ENCODE measurements at regions not wholly inside any gene's neighbourhood (a gene's known extent, or its start where the extent isn't known, plus 50 kb on each side); places are given as distances from the start of the nearest gene placed in this dataset.

GRCh38 chr9:105860516-105860915 is 166.2 kb downstream of the TMEM38B start:
- Histone ChIP-seq H3K9ac (ENCODE audit: low read depth, low read length, poor library complexity, severe bottlenecking) (peak overlapping the region; percentile 66), H3K4me3 (ENCODE audit: low read length, poor library complexity, severe bottlenecking) (no peak overlapping the region), H3F3A (ENCODE audit: low read depth) (peaks cover 7% of the 10 kb centered on the region; the same call in 1 of the 2 replicates), H2AFZ (ENCODE audit: low read length) (peak overlapping the region; percentile 78), H3K4me1 (ENCODE audit: insufficient read depth, low read length, poor library complexity, severe bottlenecking) (peaks cover 40% of the 10 kb centered on the region), H3K36me3 (ENCODE audit: insufficient read depth, low read length) (no peaks in the 10 kb centered on the region), H3K79me2 (ENCODE audit: insufficient read depth, low read length) (no peaks in the 10 kb centered on the region), H3K27me3 (ENCODE audit: insufficient read depth, low read length, poor library complexity, severe bottlenecking) (no peaks in the 10 kb centered on the region), H3K4me2 (ENCODE audit: low read depth, low read length, poor library complexity, severe bottlenecking) (peak overlapping the region; percentile 93), H3K9me2 (replicated peaks; ENCODE audit: low read depth, low read length) (no peaks in the 10 kb centered on the region), H4K20me1 (ENCODE audit: insufficient read depth, low read length, poor library complexity, severe bottlenecking) (no peaks in the 10 kb centered on the region), H3K9me3 (ENCODE audit: insufficient read depth, low read depth, low read length) (no peaks in the 10 kb centered on the region)
- TF ChIP-seq CTCF (conservative IDR thresholded peaks at IDR 0.05; ENCODE audit: low read length) (no peak), EZH2phosphoT487 (IDR thresholded peaks at IDR 0.05; ENCODE audit: borderline replicate concordance) (no peak)

DNA sequence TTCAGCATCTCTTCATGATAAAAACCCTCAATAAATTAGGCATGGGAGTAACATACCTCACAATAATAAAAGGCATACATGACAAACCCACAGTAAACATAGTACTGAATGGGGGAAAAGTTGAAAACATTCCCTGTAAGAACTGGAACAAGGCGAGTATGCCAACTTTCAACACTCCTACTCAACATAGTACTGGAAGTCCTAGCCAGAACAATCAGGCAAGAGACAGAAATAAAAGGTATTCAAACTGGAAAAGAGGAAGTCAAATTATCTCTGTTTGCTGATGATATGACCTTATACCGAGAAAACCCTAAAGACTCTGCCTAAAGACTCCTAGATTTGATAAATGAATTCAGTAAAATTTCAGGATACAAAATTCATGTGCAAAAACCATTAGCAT is 167.6 kb downstream of the TMEM38B start:
- TF ChIP-seq EZH2phosphoT487 (IDR thresholded peaks at IDR 0.05; ENCODE audit: borderline replicate concordance) (no peak), CTCF (conservative IDR thresholded peaks at IDR 0.05; ENCODE audit: low read length) (no peak)
- H4K20me1 ChIP-seq (ENCODE audit: insufficient read depth, low read length, poor library complexity, severe bottlenecking) = no peaks in the 10 kb centered on the region
- no peak overlapping the region for H2AFZ ChIP-seq (ENCODE audit: low read length)
- H3K9ac ChIP-seq (ENCODE audit: low read depth, low read length, poor library complexity, severe bottlenecking) = no peak overlapping the region
- no peaks in the 10 kb centered on the region for H3K79me2 ChIP-seq (ENCODE audit: insufficient read depth, low read length)
- H3K4me2 ChIP-seq (ENCODE audit: low read depth, low read length, poor library complexity, severe bottlenecking) = no peak overlapping the region
- H3K9me2 ChIP-seq (replicated peaks; ENCODE audit: low read depth, low read length) = no peaks in the 10 kb centered on the region
- no peaks in the 10 kb centered on the region for H3K36me3 ChIP-seq (ENCODE audit: insufficient read depth, low read length)
- no peaks in the 10 kb centered on the region for H3K27me3 ChIP-seq (ENCODE audit: insufficient read depth, low read length, poor library complexity, severe bottlenecking)
- no peak overlapping the region for H3K4me3 ChIP-seq (ENCODE audit: low read length, poor library complexity, severe bottlenecking)
- H3K4me1 ChIP-seq (ENCODE audit: insufficient read depth, low read length, poor library complexity, severe bottlenecking) = peaks cover 39% of the 10 kb centered on the region
- no peaks in the 10 kb centered on the region for H3K9me3 ChIP-seq (ENCODE audit: insufficient read depth, low read depth, low read length)
- peaks cover 7% of the 10 kb centered on the region; the same call in 1 of the 2 replicates for H3F3A ChIP-seq (ENCODE audit: low read depth)

GRCh38 chr9:105864248-105864898 is 170.0 kb downstream of the TMEM38B start:
- Histone ChIP-seq H3K36me3 (ENCODE audit: insufficient read depth, low read length) (no peaks in the 10 kb centered on the region), H3K9ac (ENCODE audit: low read depth, low read length, poor library complexity, severe bottlenecking) (no peak overlapping the region), H3K27me3 (ENCODE audit: insufficient read depth, low read length, poor library complexity, severe bottlenecking) (no peaks in the 10 kb centered on the region), H2AFZ (ENCODE audit: low read length) (no peak overlapping the region), H3K4me1 (ENCODE audit: insufficient read depth, low read length, poor library complexity, severe bottlenecking) (peaks cover 15% of the 10 kb centered on the region), H3K79me2 (ENCODE audit: insufficient read depth, low read length) (no peaks in the 10 kb centered on the region), H3K4me2 (ENCODE audit: low read depth, low read length, poor library complexity, severe bottlenecking) (no peak overlapping the region), H3K9me2 (replicated peaks; ENCODE audit: low read depth, low read length) (no peaks in the 10 kb centered on the region), H3K4me3 (ENCODE audit: low read length, poor library complexity, severe bottlenecking) (no peak overlapping the region), H4K20me1 (ENCODE audit: insufficient read depth, low read length, poor library complexity, severe bottlenecking) (no peaks in the 10 kb centered on the region), H3K9me3 (ENCODE audit: insufficient read depth, low read depth, low read length) (no peaks in the 10 kb centered on the region), H3F3A (ENCODE audit: low read depth) (no peaks in the 10 kb centered on the region)
- no peak for TF ChIP-seq CTCF (conservative IDR thresholded peaks at IDR 0.05; ENCODE audit: low read length)
- no peak for TF ChIP-seq EZH2phosphoT487 (IDR thresholded peaks at IDR 0.05; ENCODE audit: borderline replicate concordance)

All from Loucy (cell line).